SHP77 (cell line): ENCODE measurements at regions not wholly inside any gene's neighbourhood (a gene's known extent, or its start where the extent isn't known, plus 50 kb on each side); places are given as distances from the start of the nearest gene placed in this dataset.

ENCODE experiments used
- DNase-seq, 2 experiments: peaks; one replicate each; lab custom pipeline; 2025; lab: John Stamatoyannopoulos, UW

GRCh38 chr10:4733150-4733842, 92.7 kb upstream of the AKR1E2 start:
- no peak for DNase-seq

- no peak for DNase-seq
Measured at GRCh38 chr10:4730998-4731397, 95.0 kb upstream of the AKR1E2 start.

- DNase-seq = no peak
Measured at GRCh38 chr10:4725917-4726606, 99.9 kb upstream of the AKR1E2 start.

GRCh38 chr10:4723860-4724259, 102.1 kb upstream of the AKR1E2 start:
- no peak for DNase-seq

GRCh38 chr10:4721999-4722753, 103.8 kb upstream of the AKR1E2 start:
- no peak for DNase-seq

GRCh38 chr10:4720463-4720862, 105.5 kb upstream of the AKR1E2 start:
- DNase-seq = no peak

GRCh38 chr10:4719671-4720070, 106.3 kb upstream of the AKR1E2 start:
- no peak for DNase-seq

- no peak for DNase-seq
Measured at GRCh38 chr10:4719036-4719435, 107.0 kb upstream of the AKR1E2 start.

- DNase-seq = no peak
Measured at GRCh38 chr10:4718544-4718943, 107.5 kb upstream of the AKR1E2 start.

GRCh38 chr10:4717670-4718069, 108.3 kb upstream of the AKR1E2 start:
- DNase-seq = no peak

GRCh38 chr10:4710858-4711257, 115.1 kb upstream of the AKR1E2 start:
- no peak for DNase-seq

GRCh38 chr10:4708123-4708759, 117.8 kb upstream of the AKR1E2 start:
- no peak for DNase-seq

GRCh38 chr10:4707221-4707620, 118.8 kb upstream of the AKR1E2 start:
- no peak for DNase-seq

- no peak for DNase-seq
Measured at GRCh38 chr10:4704034-4704545, 121.9 kb upstream of the AKR1E2 start.

GRCh38 chr10:4701016-4701415, 125.0 kb upstream of the AKR1E2 start:
- no peak for DNase-seq

- DNase-seq = no peak
Measured at GRCh38 chr10:4699950-4700730, 125.9 kb upstream of the AKR1E2 start.

GRCh38 chr10:4698075-4698474, 127.9 kb upstream of the AKR1E2 start:
- DNase-seq = no peak

- DNase-seq = no peak
Measured at GRCh38 chr10:4696186-4696585, 129.8 kb upstream of the AKR1E2 start.

GRCh38 chr10:4693967-4694366, 132.0 kb upstream of the AKR1E2 start:
- DNase-seq = no peak

- no peak for DNase-seq
Measured at GRCh38 chr10:4692206-4692605, 133.8 kb upstream of the AKR1E2 start.

- DNase-seq = no peak
Measured at GRCh38 chr10:4691776-4692175, 134.2 kb upstream of the AKR1E2 start.

- no peak for DNase-seq
Measured at GRCh38 chr10:4691301-4691700, 134.7 kb upstream of the AKR1E2 start.
